WTC11 (cell line): ENCODE measurements at regions not wholly inside any gene's neighbourhood (a gene's known extent, or its start where the extent isn't known, plus 50 kb on each side); places are given as distances from the start of the nearest gene placed in this dataset.

Source experiments
- CTCF ChIP-seq: fragments of 200-600 bp; IDR thresholded peaks from 2 replicates; pipeline ENCODE4 v1.8.0; 2022; ENCODE audit warnings: antibody characterized with exemption
- PREB ChIP-seq: sonication (generic); formaldehyde crosslinking; IDR thresholded peaks from 2 replicates; pipeline ENCODE4 v1.8.1; 2022; ENCODE audit warnings: mild to moderate bottlenecking, missing genetic modification reagents, moderate library complexity, borderline replicate concordance

- TF ChIP-seq CTCF, result no peak
- no peak for TF ChIP-seq PREB
Observed at GRCh38 chr10:58070956-58071355, 196.7 kb downstream of the IPMK start.
